ENCODE measurements at regions not wholly inside any gene's neighbourhood (a gene's known extent, or its start where the extent isn't known, plus 50 kb on each side); places are given as distances from the start of the nearest gene placed in this dataset.

DNA sequence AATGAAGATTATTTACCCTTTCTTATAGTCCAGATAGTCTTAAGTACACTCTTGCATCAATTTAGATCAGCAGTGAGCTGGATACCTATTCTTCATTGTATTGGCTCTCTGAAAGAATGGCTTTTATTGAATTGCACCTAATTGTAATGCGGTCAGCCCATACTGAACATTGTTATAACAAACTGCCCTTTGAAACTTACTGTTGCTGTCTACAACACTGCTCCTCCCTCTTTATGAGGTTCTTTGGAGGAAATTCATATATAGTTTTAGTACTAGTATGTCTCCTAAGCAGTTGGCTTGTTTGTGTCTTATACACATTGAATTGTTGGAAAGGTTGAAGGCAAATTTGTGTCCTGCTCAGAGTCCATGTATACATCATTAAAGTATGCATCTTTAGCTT lies 66.5 kb upstream of the UGP2 start:
- Histone ChIP-seq H3K4me3 (no peak overlapping the region), H3K4me1 (no peaks in the 10 kb centered on the region), H3K9me3 (no peaks in the 10 kb centered on the region), H3K27ac (no peak overlapping the region), H3K4me2 (no peak overlapping the region)
- no peak for ATAC-seq
- TF ChIP-seq RAD21 (conservative IDR thresholded peaks at IDR 0.05 in 1 of 2, IDR thresholded peaks at IDR 0.05 in 1 of 2) (no peak), SMC3 (IDR thresholded peaks at IDR 0.05) (no peak), FOSB (CRISPR knock-in tag; IDR thresholded peaks at IDR 0.05) (no peak), NR3C1 (IDR thresholded peaks at IDR 0.05) (no peak), FOSL2 (IDR thresholded peaks at IDR 0.05) (no peak), FOSL2 (CRISPR knock-in tag; IDR thresholded peaks at IDR 0.05) (no peak), RCOR1 (IDR thresholded peaks at IDR 0.05; ENCODE audit: low read depth, low read length) (no peak), HEYL (CRISPR knock-in tag; IDR thresholded peaks at IDR 0.05) (no peak), BHLHE40 (IDR thresholded peaks at IDR 0.05; ENCODE audit: low read depth, low read length) (no peak), ESRRA (IDR thresholded peaks at IDR 0.05; ENCODE audit: borderline replicate concordance, low read length) (no peak), JUN (IDR thresholded peaks at IDR 0.05) (no peak), RFX5 (IDR thresholded peaks at IDR 0.05) (no peak), CBX2 (IDR thresholded peaks at IDR 0.05; ENCODE audit: borderline replicate concordance, low read depth) (no peak)
- TF ChIP-seq, protein P1, sequence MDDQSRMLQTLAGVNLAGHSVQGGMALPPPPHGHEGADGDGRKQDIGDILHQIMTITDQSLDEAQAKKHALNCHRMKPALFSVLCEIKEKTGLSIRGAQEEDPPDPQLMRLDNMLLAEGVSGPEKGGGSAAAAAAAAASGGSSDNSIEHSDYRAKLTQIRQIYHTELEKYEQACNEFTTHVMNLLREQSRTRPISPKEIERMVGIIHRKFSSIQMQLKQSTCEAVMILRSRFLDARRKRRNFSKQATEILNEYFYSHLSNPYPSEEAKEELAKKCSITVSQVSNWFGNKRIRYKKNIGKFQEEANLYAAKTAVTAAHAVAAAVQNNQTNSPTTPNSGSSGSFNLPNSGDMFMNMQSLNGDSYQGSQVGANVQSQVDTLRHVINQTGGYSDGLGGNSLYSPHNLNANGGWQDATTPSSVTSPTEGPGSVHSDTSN (IDR thresholded peaks at IDR 0.05) = no peak
- DNase-seq (ENCODE audit: low read depth in 1 of 2, low spot score in 1 of 2) = no peak
- ChIA-PET POLR2A (no interaction called here), CTCF (interaction anchor here (0.9 to 2.3 kb wide), 2 partner anchors 9 to 83 kb away, joined by 3 to 5 read pairs; no protein-coding TSS in a partner anchor)
- FAIRE-seq = no peak
- 96% methylated on average over 1 of the region's 1 CpG for WGBS (ENCODE audit: missing lambda C conversion rate)

DNA sequence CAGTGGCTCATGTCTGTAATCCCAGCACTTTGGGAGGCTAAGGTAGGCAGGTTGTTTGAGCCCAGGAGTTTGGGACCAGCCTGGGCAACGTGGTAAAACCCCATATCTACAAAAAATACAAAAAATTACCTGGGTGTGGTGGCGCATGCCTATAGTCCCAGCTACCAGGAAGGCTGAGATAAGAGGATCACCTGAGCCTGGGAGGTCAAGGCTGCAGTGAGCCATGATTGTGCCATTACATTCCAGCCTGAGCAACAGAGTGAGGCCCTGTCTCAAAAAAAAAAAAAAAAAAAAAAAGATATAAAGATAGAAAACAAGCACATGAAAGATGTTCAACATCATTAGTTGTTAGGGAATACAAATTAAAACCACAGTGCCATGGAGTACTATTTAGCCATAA lies 65.3 kb upstream of the UGP2 start:
- 37% methylated on average over 2 of the region's 2 CpGs for WGBS (ENCODE audit: missing lambda C conversion rate)
- ChIA-PET POLR2A (no interaction called here), CTCF (interaction anchor here (0.7 to 2.3 kb wide), 3 partner anchors 10 to 85 kb away, joined by 3 to 5 read pairs (median 3); no protein-coding TSS in a partner anchor)
- no peak overlapping the region for H3K4me2 ChIP-seq
- no peaks in the 10 kb centered on the region for H3K9me3 ChIP-seq
- no peak for DNase-seq (ENCODE audit: low read depth in 1 of 2, low spot score in 1 of 2)
- ATAC-seq = no peak
- no peak overlapping the region for H3K27ac ChIP-seq
- no peak overlapping the region for H3K4me3 ChIP-seq
- no peaks in the 10 kb centered on the region for H3K4me1 ChIP-seq
- FAIRE-seq = no peak
- TF ChIP-seq CHD4 (IDR thresholded peaks at IDR 0.05; ENCODE audit: borderline replicate concordance) = no peak
- no peak for TF ChIP-seq HDAC2 (IDR thresholded peaks at IDR 0.05)

DNA sequence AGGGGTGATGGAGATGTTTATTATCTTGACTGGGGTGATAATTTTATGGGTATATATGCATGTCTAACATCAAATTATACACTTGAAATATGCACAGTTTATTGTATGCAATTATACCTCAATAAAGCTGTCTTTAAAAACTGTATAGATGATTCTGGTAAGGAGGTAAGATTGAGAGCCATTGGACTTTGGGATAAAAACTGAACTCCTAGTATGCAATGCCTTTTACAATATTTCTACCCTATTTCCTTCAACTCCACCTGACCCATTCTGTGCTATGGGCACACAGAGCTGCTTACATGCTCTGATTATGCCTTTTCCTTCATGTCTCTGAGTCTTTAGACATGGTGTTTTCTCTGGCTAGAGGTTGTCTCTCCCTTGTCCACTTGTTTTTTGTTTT lies 63.9 kb upstream of the UGP2 start:
- Histone ChIP-seq H3K27ac (no peak overlapping the region), H3K9me3 (no peaks in the 10 kb centered on the region), H3K4me1 (no peaks in the 10 kb centered on the region), H3K4me2 (no peak overlapping the region), H3K4me3 (no peak overlapping the region)
- ATAC-seq (no peak), DNase-seq (ENCODE audit: low read depth in 1 of 2, low spot score in 1 of 2) (no peak), FAIRE-seq (no peak)
- CTCF ChIA-PET = interaction anchor here (1.1 kb wide), 1 partner anchor 49 kb away, joined by 3 read pairs; no protein-coding TSS in a partner anchor
- POLR2A ChIA-PET = no interaction called here
- TF ChIP-seq TFCP2L1 (CRISPR knock-in tag; IDR thresholded peaks at IDR 0.05) (no peak), EP300 (IDR thresholded peaks at IDR 0.05) (no peak), FOXS1 (CRISPR knock-in tag; IDR thresholded peaks at IDR 0.05) (no peak), JUNB (IDR thresholded peaks at IDR 0.05) (no peak), PHF8 (IDR thresholded peaks at IDR 0.05; ENCODE audit: borderline replicate concordance, low read depth) (no peak), FOSL2 (IDR thresholded peaks at IDR 0.05) (no peak), FOSL2 (CRISPR knock-in tag; IDR thresholded peaks at IDR 0.05) (no peak), TP53 (CRISPR knock-in tag; IDR thresholded peaks at IDR 0.05) (no peak), HOXA7 (CRISPR knock-in tag; IDR thresholded peaks at IDR 0.05) (no peak)
- TF ChIP-seq, protein P2, sequence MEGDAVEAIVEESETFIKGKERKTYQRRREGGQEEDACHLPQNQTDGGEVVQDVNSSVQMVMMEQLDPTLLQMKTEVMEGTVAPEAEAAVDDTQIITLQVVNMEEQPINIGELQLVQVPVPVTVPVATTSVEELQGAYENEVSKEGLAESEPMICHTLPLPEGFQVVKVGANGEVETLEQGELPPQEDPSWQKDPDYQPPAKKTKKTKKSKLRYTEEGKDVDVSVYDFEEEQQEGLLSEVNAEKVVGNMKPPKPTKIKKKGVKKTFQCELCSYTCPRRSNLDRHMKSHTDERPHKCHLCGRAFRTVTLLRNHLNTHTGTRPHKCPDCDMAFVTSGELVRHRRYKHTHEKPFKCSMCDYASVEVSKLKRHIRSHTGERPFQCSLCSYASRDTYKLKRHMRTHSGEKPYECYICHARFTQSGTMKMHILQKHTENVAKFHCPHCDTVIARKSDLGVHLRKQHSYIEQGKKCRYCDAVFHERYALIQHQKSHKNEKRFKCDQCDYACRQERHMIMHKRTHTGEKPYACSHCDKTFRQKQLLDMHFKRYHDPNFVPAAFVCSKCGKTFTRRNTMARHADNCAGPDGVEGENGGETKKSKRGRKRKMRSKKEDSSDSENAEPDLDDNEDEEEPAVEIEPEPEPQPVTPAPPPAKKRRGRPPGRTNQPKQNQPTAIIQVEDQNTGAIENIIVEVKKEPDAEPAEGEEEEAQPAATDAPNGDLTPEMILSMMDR (IDR thresholded peaks at IDR 0.05) = no peak
- TF ChIP-seq, protein P3, sequence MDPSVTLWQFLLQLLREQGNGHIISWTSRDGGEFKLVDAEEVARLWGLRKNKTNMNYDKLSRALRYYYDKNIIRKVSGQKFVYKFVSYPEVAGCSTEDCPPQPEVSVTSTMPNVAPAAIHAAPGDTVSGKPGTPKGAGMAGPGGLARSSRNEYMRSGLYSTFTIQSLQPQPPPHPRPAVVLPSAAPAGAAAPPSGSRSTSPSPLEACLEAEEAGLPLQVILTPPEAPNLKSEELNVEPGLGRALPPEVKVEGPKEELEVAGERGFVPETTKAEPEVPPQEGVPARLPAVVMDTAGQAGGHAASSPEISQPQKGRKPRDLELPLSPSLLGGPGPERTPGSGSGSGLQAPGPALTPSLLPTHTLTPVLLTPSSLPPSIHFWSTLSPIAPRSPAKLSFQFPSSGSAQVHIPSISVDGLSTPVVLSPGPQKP (IDR thresholded peaks at IDR 0.05; ENCODE audit: low read depth, low read length) = no peak
- TF ChIP-seq, protein P4, sequence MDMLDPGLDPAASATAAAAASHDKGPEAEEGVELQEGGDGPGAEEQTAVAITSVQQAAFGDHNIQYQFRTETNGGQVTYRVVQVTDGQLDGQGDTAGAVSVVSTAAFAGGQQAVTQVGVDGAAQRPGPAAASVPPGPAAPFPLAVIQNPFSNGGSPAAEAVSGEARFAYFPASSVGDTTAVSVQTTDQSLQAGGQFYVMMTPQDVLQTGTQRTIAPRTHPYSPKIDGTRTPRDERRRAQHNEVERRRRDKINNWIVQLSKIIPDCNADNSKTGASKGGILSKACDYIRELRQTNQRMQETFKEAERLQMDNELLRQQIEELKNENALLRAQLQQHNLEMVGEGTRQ (IDR thresholded peaks at IDR 0.05) = no peak
